ENCODE measurements at regions not wholly inside any gene's neighbourhood (a gene's known extent, or its start where the extent isn't known, plus 50 kb on each side); places are given as distances from the start of the nearest gene placed in this dataset.

- no peak overlapping the region for H3K4me3 ChIP-seq (ENCODE audit: low read depth, low read length)
- DNase-seq (ENCODE audit: low read depth), result no peak
- no peak for TF ChIP-seq CTCF (IDR thresholded peaks at IDR 0.05; ENCODE audit: insufficient read depth, low read length)
These were observed 2223.1 kb upstream of the C9orf72 start for GRCh38 chr9:29796291-29796952.

GRCh38 chr9:29798599-29798998, 2225.3 kb upstream of the C9orf72 start:
- DNase-seq (ENCODE audit: low read depth), result no peak
- no peak overlapping the region for H3K4me3 ChIP-seq (ENCODE audit: low read depth, low read length)
- TF ChIP-seq CTCF (IDR thresholded peaks at IDR 0.05; ENCODE audit: insufficient read depth, low read length), result no peak

GRCh38 chr9:29799227-29799626, 2225.9 kb upstream of the C9orf72 start:
- TF ChIP-seq CTCF (IDR thresholded peaks at IDR 0.05; ENCODE audit: insufficient read depth, low read length), result no peak
- H3K4me3 ChIP-seq (ENCODE audit: low read depth, low read length), result no peak overlapping the region
- DNase-seq (ENCODE audit: low read depth), result no peak

- H3K4me3 ChIP-seq (ENCODE audit: low read depth, low read length), result no peak overlapping the region
- TF ChIP-seq CTCF (IDR thresholded peaks at IDR 0.05; ENCODE audit: insufficient read depth, low read length), result no peak
- DNase-seq (ENCODE audit: low read depth), result no peak
These were observed 2227.5 kb upstream of the C9orf72 start for GRCh38 chr9:29800821-29801220.

GRCh38 chr9:29802454-29802853, 2229.2 kb upstream of the C9orf72 start:
- no peak for DNase-seq (ENCODE audit: low read depth)
- no peak overlapping the region for H3K4me3 ChIP-seq (ENCODE audit: low read depth, low read length)
- no peak for TF ChIP-seq CTCF (IDR thresholded peaks at IDR 0.05; ENCODE audit: insufficient read depth, low read length)

- no peak for DNase-seq (ENCODE audit: low read depth)
- no peak overlapping the region for H3K4me3 ChIP-seq (ENCODE audit: low read depth, low read length)
- no peak for TF ChIP-seq CTCF (IDR thresholded peaks at IDR 0.05; ENCODE audit: insufficient read depth, low read length)
These were observed 2233.8 kb upstream of the C9orf72 start for GRCh38 chr9:29806937-29807618.
